IMR-90 (cell line): ENCODE measurements at regions not wholly inside any gene's neighbourhood (a gene's known extent, or its start where the extent isn't known, plus 50 kb on each side); places are given as distances from the start of the nearest gene placed in this dataset. TPM values are rescaled to one million over a fixed set of nuclear protein-coding genes. Genes with fewer than 3 reads are reported as not detected.

Source experiments
- microRNA-seq, 2 experiments: library from miRNA; stranded (forward) in 1 of 2; unstranded in 1 of 2; fragments of 10-50 nt in 1 of 2; fragments of <30 nt in 1 of 2; gene quantifications in 1 of 2; microRNA quantifications in 1 of 2; one replicate each; pipeline versions ENCODE3 to v1.1.0; 2013 to 2020; ENCODE audit not compliant: insufficient read depth in 1 of 2, insufficient read length in 1 of 2, unreplicated experiment in 1 of 2
- small RNA-seq, 5 experiments: library from RNA; depleted of rRNA; stranded (forward); fragments of <200 nt; gene quantifications; one replicate each; pipeline ENCODE3, GENCODE V24; 2012

Small RNAs in the stretch of these regions (microRNA-seq; reads per million reads assigned to microRNA genes)
- not detected for gene RF00017 (ENCODE audit: insufficient read depth, insufficient read length)

Small RNAs in the stretch of these regions (small RNA-seq; reads per million reads assigned to genes)
- gene RF00017, result 0 reads per million in 5 experiments
